GM23338 (cell line): ENCODE measurements at regions not wholly inside any gene's neighbourhood (a gene's known extent, or its start where the extent isn't known, plus 50 kb on each side); places are given as distances from the start of the nearest gene placed in this dataset.

ENCODE experiments used
- ATAC-seq: fragments of 200-7000 bp; cut with Tn5 transposase; 3 replicates; pipeline ENCODE4 v1.9.1; 2020
- DNase-seq: peaks from one replicate; pipeline ENCODE4 v3.0.0-alpha.2; 2015; ENCODE audit warnings: low spot score
- H2AFZ ChIP-seq: fragments of 200-600 bp; sonication (generic); 2 replicates; pipeline ENCODE4 v1.8.0; 2016; ENCODE audit warnings: antibody characterized with exemption, mild to moderate bottlenecking, moderate library complexity
- H3F3A ChIP-seq: fragments of 200-600 bp; sonication (generic); replicated peaks from 2 replicates; pipeline ENCODE4 v1.8.0; 2017; ENCODE audit warnings: antibody characterized with exemption, mixed run types, low read depth
- H3K27ac ChIP-seq: fragments of 200-600 bp; sonication (generic); 2 replicates; pipeline ENCODE4 v1.6.1; 2016; ENCODE audit warnings: low read depth
- H3K27me3 ChIP-seq: fragments of 200-600 bp; sonication (generic); 2 replicates; pipeline ENCODE4 v1.8.0; 2016; ENCODE audit warnings: mild to moderate bottlenecking, mixed run types, moderate library complexity; ENCODE audit not compliant: insufficient read depth
- H3K36me3 ChIP-seq: fragments of 200-600 bp; sonication (generic); 2 replicates; pipeline ENCODE4 v1.8.0; 2016; ENCODE audit warnings: mild to moderate bottlenecking; ENCODE audit not compliant: insufficient read depth
- H3K4me1 ChIP-seq: fragments of 200-600 bp; sonication (generic); 2 replicates; pipeline ENCODE4 v1.8.0; 2016; ENCODE audit warnings: mild to moderate bottlenecking, moderate library complexity; ENCODE audit not compliant: insufficient read depth
- H3K4me2 ChIP-seq: fragments of 200-600 bp; sonication (generic); 2 replicates; pipeline ENCODE4 v1.7.1; 2017; ENCODE audit warnings: mixed run types
- H3K4me3 ChIP-seq: fragments of 200-600 bp; sonication (generic); 2 replicates; pipeline ENCODE4 v1.6.1; 2016; ENCODE audit warnings: mixed run types
- H3K79me2 ChIP-seq: fragments of 200-600 bp; sonication (generic); replicated peaks from 2 replicates; pipeline ENCODE4 v1.8.0; 2017; ENCODE audit warnings: mild to moderate bottlenecking; ENCODE audit not compliant: insufficient read depth
- H3K9me2 ChIP-seq: fragments of 200-600 bp; sonication (generic); 2 replicates; pipeline ENCODE4 v1.8.0; 2017; ENCODE audit not compliant: insufficient read depth
- H4K20me1 ChIP-seq: fragments of 200-600 bp; sonication (generic); replicated peaks from 2 replicates; pipeline ENCODE4 v1.8.0; 2017; ENCODE audit warnings: mild to moderate bottlenecking; ENCODE audit not compliant: insufficient read depth
- H3K27ac Mint-ChIP-seq: 2 replicates; pipeline ENCODE4 v1.8.0; 2020; ENCODE audit warnings: inconsistent platforms, mild to moderate bottlenecking, moderate library complexity, mixed read lengths
- H3K27me3 Mint-ChIP-seq: 3 replicates; pipeline ENCODE4 v1.8.0; 2022; ENCODE audit warnings: low read depth, mild to moderate bottlenecking, moderate library complexity, mixed read lengths, inconsistent platforms; ENCODE audit not compliant: insufficient read depth, poor library complexity
- H3K36me3 Mint-ChIP-seq: 3 replicates; pipeline ENCODE4 v1.8.0; 2021; ENCODE audit warnings: low read depth, mild to moderate bottlenecking, inconsistent platforms, moderate library complexity, mixed read lengths
- H3K4me1 Mint-ChIP-seq: 3 replicates; pipeline ENCODE4 v1.8.0; 2020; ENCODE audit warnings: mild to moderate bottlenecking, inconsistent platforms, mixed read lengths
- H3K4me3 Mint-ChIP-seq: 3 replicates; pipeline ENCODE4 v1.8.0; 2021; ENCODE audit warnings: moderate library complexity, mild to moderate bottlenecking, inconsistent platforms, mixed read lengths
- H3K9me3 Mint-ChIP-seq: 3 replicates; pipeline ENCODE4 v1.8.0; 2020; ENCODE audit warnings: moderate library complexity, mild to moderate bottlenecking, inconsistent platforms, mixed read lengths
- CREB1 ChIP-seq: fragments of 250-450 bp; sonication (Bioruptor Pico); IDR thresholded peaks from 2 replicates; pipeline ENCODE4 v1.5.0; 2020; ENCODE audit warnings: low read depth, mild to moderate bottlenecking, moderate library complexity
- CTCF ChIP-seq, 2 experiments: fragments of 200-600 bp in 1 of 2; sonication (generic) in 1 of 2; conservative IDR thresholded peaks; 2 replicates each; pipeline versions ENCODE4 v1.5.1 to v1.6.1; 2016 to 2017; ENCODE audit warnings: antibody characterized with exemption in 2 of 2, low read depth in 2 of 2, mild to moderate bottlenecking in 2 of 2, moderate library complexity in 1 of 2
- NANOG ChIP-seq: IDR thresholded peaks from 2 replicates; pipeline ENCODE4 v1.6.1; 2016; ENCODE audit warnings: antibody characterized with exemption, borderline replicate concordance
- POLR2AphosphoS5 ChIP-seq: IDR thresholded peaks from 2 replicates; pipeline ENCODE4 v1.6.1; 2016; ENCODE audit warnings: antibody characterized with exemption, low read depth
- STAT1 ChIP-seq: IDR thresholded peaks from one replicate; pipeline ENCODE4 v1.6.1; 2016; ENCODE audit warnings: antibody characterized with exemption; ENCODE audit not compliant: unreplicated experiment
- ZNF114 ChIP-seq: fragments of 250-450 bp; sonication (Bioruptor Pico); IDR thresholded peaks from 2 replicates; pipeline ENCODE4 v1.5.0; 2020; ENCODE audit warnings: mild to moderate bottlenecking, moderate library complexity
- ZNF331 ChIP-seq: fragments of 250-450 bp; sonication (Bioruptor Pico); IDR thresholded peaks from 2 replicates; pipeline ENCODE4 v1.5.0; 2020; ENCODE audit warnings: low read depth, mild to moderate bottlenecking, moderate library complexity
- TF ChIP-seq, protein P1 (sequence below): fragments of 250-450 bp; sonication (Bioruptor Pico); IDR thresholded peaks from 2 replicates; pipeline ENCODE4 v1.5.0; 2020; ENCODE audit warnings: mild to moderate bottlenecking, moderate library complexity
- TF ChIP-seq, protein P2 (sequence below): IDR thresholded peaks from one replicate; pipeline ENCODE4 v1.6.1; 2018; ENCODE audit warnings: antibody characterized with exemption; ENCODE audit not compliant: unreplicated experiment

DNA sequence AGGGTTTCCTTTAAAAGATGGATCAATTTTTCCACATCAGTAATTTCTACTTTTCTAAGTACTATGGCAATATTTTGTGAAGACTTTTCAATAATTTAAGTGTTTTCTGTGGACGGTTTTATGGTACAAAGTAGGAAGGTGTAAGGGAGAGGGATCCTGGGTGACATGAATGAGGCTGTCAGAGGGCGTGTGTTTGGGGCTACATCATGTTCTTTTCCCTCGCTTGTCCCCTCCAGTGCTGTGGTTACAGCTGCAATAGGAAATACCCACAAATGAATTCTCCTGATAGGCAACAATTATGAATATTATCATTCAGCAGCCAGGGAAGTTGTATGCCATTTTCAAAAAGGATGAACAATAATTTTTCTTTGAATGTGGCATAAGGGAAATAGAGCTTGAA lies 83.8 kb downstream of the CAVIN4 start:
- Histone ChIP-seq H3F3A (no peaks in the 10 kb centered on the region), H3K9me2 (0 out of 2 replicates have a peak, but pooled peaks cover 7% of the 10 kb centered on the region), H4K20me1 (no peaks in the 10 kb centered on the region), H3K4me3 (no peak overlapping the region), H3K27ac (no peak overlapping the region), H3K4me1 (no peaks in the 10 kb centered on the region), H3K79me2 (no peaks in the 10 kb centered on the region), H3K27me3 (peaks cover 45% of the 10 kb centered on the region), H3K4me2 (no peak overlapping the region), H3K36me3 (no peaks in the 10 kb centered on the region), H2AFZ (no peak overlapping the region)
- Mint-ChIP-seq H3K27ac (no peak overlapping the region), H3K27me3 (peaks cover 21% of the 10 kb centered on the region), H3K9me3 (peaks cover 35% of the 10 kb centered on the region), H3K4me3 (no peak overlapping the region), H3K4me1 (no peaks in the 10 kb centered on the region), H3K36me3 (peaks cover 17% of the 10 kb centered on the region)
- TF ChIP-seq, protein P1, sequence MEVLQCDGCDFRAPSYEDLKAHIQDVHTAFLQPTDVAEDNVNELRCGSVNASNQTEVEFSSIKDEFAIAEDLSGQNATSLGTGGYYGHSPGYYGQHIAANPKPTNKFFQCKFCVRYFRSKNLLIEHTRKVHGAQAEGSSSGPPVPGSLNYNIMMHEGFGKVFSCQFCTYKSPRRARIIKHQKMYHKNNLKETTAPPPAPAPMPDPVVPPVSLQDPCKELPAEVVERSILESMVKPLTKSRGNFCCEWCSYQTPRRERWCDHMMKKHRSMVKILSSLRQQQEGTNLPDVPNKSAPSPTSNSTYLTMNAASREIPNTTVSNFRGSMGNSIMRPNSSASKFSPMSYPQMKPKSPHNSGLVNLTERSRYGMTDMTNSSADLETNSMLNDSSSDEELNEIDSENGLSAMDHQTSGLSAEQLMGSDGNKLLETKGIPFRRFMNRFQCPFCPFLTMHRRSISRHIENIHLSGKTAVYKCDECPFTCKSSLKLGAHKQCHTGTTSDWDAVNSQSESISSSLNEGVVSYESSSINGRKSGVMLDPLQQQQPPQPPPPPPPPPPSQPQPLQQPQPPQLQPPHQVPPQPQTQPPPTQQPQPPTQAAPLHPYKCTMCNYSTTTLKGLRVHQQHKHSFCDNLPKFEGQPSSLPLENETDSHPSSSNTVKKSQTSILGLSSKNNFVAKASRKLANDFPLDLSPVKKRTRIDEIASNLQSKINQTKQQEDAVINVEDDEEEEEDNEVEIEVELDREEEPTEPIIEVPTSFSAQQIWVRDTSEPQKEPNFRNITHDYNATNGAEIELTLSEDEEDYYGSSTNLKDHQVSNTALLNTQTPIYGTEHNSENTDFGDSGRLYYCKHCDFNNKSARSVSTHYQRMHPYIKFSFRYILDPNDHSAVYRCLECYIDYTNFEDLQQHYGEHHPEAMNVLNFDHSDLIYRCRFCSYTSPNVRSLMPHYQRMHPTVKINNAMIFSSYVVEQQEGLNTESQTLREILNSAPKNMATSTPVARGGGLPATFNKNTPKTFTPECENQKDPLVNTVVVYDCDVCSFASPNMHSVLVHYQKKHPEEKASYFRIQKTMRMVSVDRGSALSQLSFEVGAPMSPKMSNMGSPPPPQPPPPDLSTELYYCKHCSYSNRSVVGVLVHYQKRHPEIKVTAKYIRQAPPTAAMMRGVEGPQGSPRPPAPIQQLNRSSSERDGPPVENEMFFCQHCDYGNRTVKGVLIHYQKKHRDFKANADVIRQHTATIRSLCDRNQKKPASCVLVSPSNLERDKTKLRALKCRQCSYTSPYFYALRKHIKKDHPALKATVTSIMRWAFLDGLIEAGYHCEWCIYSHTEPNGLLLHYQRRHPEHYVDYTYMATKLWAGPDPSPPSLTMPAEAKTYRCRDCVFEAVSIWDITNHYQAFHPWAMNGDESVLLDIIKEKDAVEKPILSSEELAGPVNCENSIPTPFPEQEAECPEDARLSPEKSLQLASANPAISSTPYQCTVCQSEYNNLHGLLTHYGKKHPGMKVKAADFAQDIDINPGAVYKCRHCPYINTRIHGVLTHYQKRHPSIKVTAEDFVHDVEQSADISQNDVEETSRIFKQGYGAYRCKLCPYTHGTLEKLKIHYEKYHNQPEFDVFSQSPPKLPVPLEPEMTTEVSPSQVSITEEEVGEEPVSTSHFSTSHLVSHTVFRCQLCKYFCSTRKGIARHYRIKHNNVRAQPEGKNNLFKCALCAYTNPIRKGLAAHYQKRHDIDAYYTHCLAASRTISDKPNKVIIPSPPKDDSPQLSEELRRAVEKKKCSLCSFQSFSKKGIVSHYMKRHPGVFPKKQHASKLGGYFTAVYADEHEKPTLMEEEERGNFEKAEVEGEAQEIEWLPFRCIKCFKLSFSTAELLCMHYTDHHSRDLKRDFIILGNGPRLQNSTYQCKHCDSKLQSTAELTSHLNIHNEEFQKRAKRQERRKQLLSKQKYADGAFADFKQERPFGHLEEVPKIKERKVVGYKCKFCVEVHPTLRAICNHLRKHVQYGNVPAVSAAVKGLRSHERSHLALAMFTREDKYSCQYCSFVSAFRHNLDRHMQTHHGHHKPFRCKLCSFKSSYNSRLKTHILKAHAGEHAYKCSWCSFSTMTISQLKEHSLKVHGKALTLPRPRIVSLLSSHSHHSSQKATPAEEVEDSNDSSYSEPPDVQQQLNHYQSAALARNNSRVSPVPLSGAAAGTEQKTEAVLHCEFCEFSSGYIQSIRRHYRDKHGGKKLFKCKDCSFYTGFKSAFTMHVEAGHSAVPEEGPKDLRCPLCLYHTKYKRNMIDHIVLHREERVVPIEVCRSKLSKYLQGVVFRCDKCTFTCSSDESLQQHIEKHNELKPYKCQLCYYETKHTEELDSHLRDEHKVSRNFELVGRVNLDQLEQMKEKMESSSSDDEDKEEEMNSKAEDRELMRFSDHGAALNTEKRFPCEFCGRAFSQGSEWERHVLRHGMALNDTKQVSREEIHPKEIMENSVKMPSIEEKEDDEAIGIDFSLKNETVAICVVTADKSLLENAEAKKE (CRISPR knock-in tag), result no peak
- no peak for TF ChIP-seq CTCF (conservative IDR thresholded peaks at IDR 0.05; ENCODE audit: low read depth in 2 of 2)
- TF ChIP-seq STAT1, result no peak
- no peak for TF ChIP-seq POLR2AphosphoS5
- TF ChIP-seq ZNF114, result no peak
- TF ChIP-seq NANOG, result no peak
- TF ChIP-seq ZNF331, result no peak
- TF ChIP-seq, protein P2, sequence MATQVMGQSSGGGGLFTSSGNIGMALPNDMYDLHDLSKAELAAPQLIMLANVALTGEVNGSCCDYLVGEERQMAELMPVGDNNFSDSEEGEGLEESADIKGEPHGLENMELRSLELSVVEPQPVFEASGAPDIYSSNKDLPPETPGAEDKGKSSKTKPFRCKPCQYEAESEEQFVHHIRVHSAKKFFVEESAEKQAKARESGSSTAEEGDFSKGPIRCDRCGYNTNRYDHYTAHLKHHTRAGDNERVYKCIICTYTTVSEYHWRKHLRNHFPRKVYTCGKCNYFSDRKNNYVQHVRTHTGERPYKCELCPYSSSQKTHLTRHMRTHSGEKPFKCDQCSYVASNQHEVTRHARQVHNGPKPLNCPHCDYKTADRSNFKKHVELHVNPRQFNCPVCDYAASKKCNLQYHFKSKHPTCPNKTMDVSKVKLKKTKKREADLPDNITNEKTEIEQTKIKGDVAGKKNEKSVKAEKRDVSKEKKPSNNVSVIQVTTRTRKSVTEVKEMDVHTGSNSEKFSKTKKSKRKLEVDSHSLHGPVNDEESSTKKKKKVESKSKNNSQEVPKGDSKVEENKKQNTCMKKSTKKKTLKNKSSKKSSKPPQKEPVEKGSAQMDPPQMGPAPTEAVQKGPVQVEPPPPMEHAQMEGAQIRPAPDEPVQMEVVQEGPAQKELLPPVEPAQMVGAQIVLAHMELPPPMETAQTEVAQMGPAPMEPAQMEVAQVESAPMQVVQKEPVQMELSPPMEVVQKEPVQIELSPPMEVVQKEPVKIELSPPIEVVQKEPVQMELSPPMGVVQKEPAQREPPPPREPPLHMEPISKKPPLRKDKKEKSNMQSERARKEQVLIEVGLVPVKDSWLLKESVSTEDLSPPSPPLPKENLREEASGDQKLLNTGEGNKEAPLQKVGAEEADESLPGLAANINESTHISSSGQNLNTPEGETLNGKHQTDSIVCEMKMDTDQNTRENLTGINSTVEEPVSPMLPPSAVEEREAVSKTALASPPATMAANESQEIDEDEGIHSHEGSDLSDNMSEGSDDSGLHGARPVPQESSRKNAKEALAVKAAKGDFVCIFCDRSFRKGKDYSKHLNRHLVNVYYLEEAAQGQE, result no peak
- no peak for TF ChIP-seq CREB1 (CRISPR knock-in tag)
- DNase-seq, result no peak
- ATAC-seq, result no peak
